Suprapubic skin (tissue), 4 donors: ENCODE measurements at regions not wholly inside any gene's neighbourhood (a gene's known extent, or its start where the extent isn't known, plus 50 kb on each side); places are given as distances from the start of the nearest gene placed in this dataset.

Source experiments
- DNase-seq, 2 donors: peaks; one replicate each; pipeline ENCODE4 v3.0.0-alpha.2; 2019; ENCODE audit warnings: low spot score in 2 of 2
- H3K27ac ChIP-seq: fragments of 200-600 bp; sonication (generic); one replicate; pipeline ENCODE4 v1.5.1; 2019
- H3K27me3 ChIP-seq: fragments of 200-600 bp; sonication (generic); one replicate; pipeline ENCODE4 v1.5.1; 2019
- H3K36me3 ChIP-seq: fragments of 200-600 bp; sonication (generic); one replicate; pipeline ENCODE4 v1.5.1; 2019
- H3K4me1 ChIP-seq: fragments of 200-600 bp; sonication (generic); one replicate; pipeline ENCODE4 v1.5.1; 2019
- H3K4me3 ChIP-seq: fragments of 200-600 bp; sonication (generic); one replicate; pipeline ENCODE4 v1.5.1; 2019; ENCODE audit warnings: mild to moderate bottlenecking
- H3K9me3 ChIP-seq: fragments of 200-600 bp; sonication (generic); one replicate; pipeline ENCODE4 v1.5.1; 2019
- CTCF ChIP-seq, 2 donors: fragments of 200-600 bp in 1 of 2; fragments of 450-650 bp in 1 of 2; sonication (generic) in 1 of 2; IDR thresholded peaks; one replicate each; pipeline ENCODE4 v1.5.1; 2016 to 2019; ENCODE audit warnings: antibody characterized with exemption in 2 of 2, mild to moderate bottlenecking in 1 of 2, moderate library complexity in 1 of 2
- EP300 ChIP-seq: sonication (generic); formaldehyde crosslinking; IDR thresholded peaks from one replicate; pipeline ENCODE4 v1.6.1; 2017; ENCODE audit warnings: antibody characterized with exemption
- POLR2A ChIP-seq, 2 donors: fragments of 450-650 bp; IDR thresholded peaks; one replicate each; pipeline ENCODE4 v1.6.1; 2017; ENCODE audit warnings: antibody characterized with exemption in 2 of 2, mild to moderate bottlenecking in 2 of 2, moderate library complexity in 2 of 2
- POLR2AphosphoS5 ChIP-seq, 3 donors: sonication (generic); formaldehyde crosslinking; IDR thresholded peaks; one replicate each; pipeline ENCODE4 v1.6.1; 2017; ENCODE audit warnings: antibody characterized with exemption in 3 of 3
- WGBS: methylation state at CpG from one replicate; pipeline ENCODE4 v1.1.5; 2018; 5-methylcytosine and 5-hydroxymethylcytosine counted together

GRCh38 chr3:160174621-160175020, 50.6 kb upstream of the C3orf80 start:
- 60% methylated on average over 2 of the region's 2 CpGs for WGBS
- TF ChIP-seq POLR2AphosphoS5 (IDR thresholded peaks at IDR 0.05), result no peak
- no peak for TF ChIP-seq POLR2A (IDR thresholded peaks at IDR 0.05)
- no peak for TF ChIP-seq EP300
- TF ChIP-seq CTCF (IDR thresholded peaks at IDR 0.05), result no peak

More at GRCh38 chr3:160174621-160175020, 50.6 kb upstream of the C3orf80 start:
- DNase-seq, result no peak
- H3K4me1 ChIP-seq, result no peaks in the 10 kb centered on the region
- H3K36me3 ChIP-seq, result no peaks in the 10 kb centered on the region
- H3K27me3 ChIP-seq, result no peaks in the 10 kb centered on the region
- H3K27ac ChIP-seq, result no peak overlapping the region
- H3K4me3 ChIP-seq, result no peak overlapping the region
- H3K9me3 ChIP-seq, result no peaks in the 10 kb centered on the region
